ENCODE measurements at regions not wholly inside any gene's neighbourhood (a gene's known extent, or its start where the extent isn't known, plus 50 kb on each side); places are given as distances from the start of the nearest gene placed in this dataset.

- Histone ChIP-seq H3K4me3 (ENCODE audit: low read depth in 2 of 2, low read length in 2 of 2) (no peak overlapping the region), H3K27ac (ENCODE audit: low read length) (no peak overlapping the region), H3K36me3 (ENCODE audit: control insufficient read depth, insufficient read depth, low read length) (no peaks in the 10 kb centered on the region), H3K27me3 (ENCODE audit: control insufficient read depth, insufficient read depth, low read length) (no peaks in the 10 kb centered on the region; the same call in 1 of the 2 replicates), H3K9me3 (ENCODE audit: control insufficient read depth, insufficient read depth, low read depth, low read length) (no peaks in the 10 kb centered on the region), H3K4me1 (ENCODE audit: control insufficient read depth, insufficient read depth, low read length) (no peaks in the 10 kb centered on the region)
- ATAC-seq (no peak), DNase-seq (ENCODE audit: low read depth, low spot score) (no peak)
- intact Hi-C loops (cut with micrococcal nuclease; ENCODE audit: unreplicated experiment), result no loop called here
- in situ Hi-C loops (cut with HindIII; ENCODE audit: low pct_unique_long_range_greater_than_20kb, low sequenced_read_pairs), result no loop called here
- TF ChIP-seq TCF7L2 (IDR thresholded peaks at IDR 0.05; ENCODE audit: low read depth, low read length), result no peak
- TF ChIP-seq CTCF (IDR thresholded peaks at IDR 0.05), result no peak
- TF ChIP-seq POLR2AphosphoS5 (IDR thresholded peaks at IDR 0.05; ENCODE audit: low read depth, low read length), result no peak
- TF ChIP-seq REST (IDR thresholded peaks at IDR 0.05; ENCODE audit: insufficient read depth in 1 of 2, low read depth in 2 of 2, low read length in 1 of 2), result no peak
- no peak for TF ChIP-seq SIN3A (IDR thresholded peaks at IDR 0.05; ENCODE audit: borderline replicate concordance, insufficient read depth, low read depth, low read length)
- CTCF ChIA-PET, result no interaction called here
- POLR2A ChIA-PET, result no interaction called here
- no TSS peak for BruUV-seq (replicated peaks)
Observed at GRCh38 chr14:22158560-22158959, 430.5 kb downstream of the DAD1 start.

GRCh38 chr14:22155571-22155970 is 433.5 kb downstream of the DAD1 start:
- no TSS peak for BruUV-seq (replicated peaks)
- intact Hi-C loops (cut with micrococcal nuclease; ENCODE audit: unreplicated experiment), result no loop called here
- DNase-seq (ENCODE audit: low read depth, low spot score) (no peak), ATAC-seq (no peak)
- Histone ChIP-seq H3K9me3 (ENCODE audit: control insufficient read depth, insufficient read depth, low read depth, low read length) (no peaks in the 10 kb centered on the region), H3K4me1 (ENCODE audit: control insufficient read depth, insufficient read depth, low read length) (no peaks in the 10 kb centered on the region), H3K27me3 (ENCODE audit: control insufficient read depth, insufficient read depth, low read length) (no peaks in the 10 kb centered on the region), H3K4me3 (ENCODE audit: low read depth in 2 of 2, low read length in 2 of 2) (no peak overlapping the region), H3K27ac (ENCODE audit: low read length) (no peak overlapping the region), H3K36me3 (ENCODE audit: control insufficient read depth, insufficient read depth, low read length) (no peaks in the 10 kb centered on the region)
- TF ChIP-seq REST (IDR thresholded peaks at IDR 0.05; ENCODE audit: insufficient read depth in 1 of 2, low read depth in 2 of 2, low read length in 1 of 2) (no peak), POLR2AphosphoS5 (IDR thresholded peaks at IDR 0.05; ENCODE audit: low read depth, low read length) (no peak), SIN3A (IDR thresholded peaks at IDR 0.05; ENCODE audit: borderline replicate concordance, insufficient read depth, low read depth, low read length) (no peak), CTCF (IDR thresholded peaks at IDR 0.05) (no peak), TCF7L2 (IDR thresholded peaks at IDR 0.05; ENCODE audit: low read depth, low read length) (no peak)
- ChIA-PET POLR2A (no interaction called here), CTCF (no interaction called here)
- in situ Hi-C loops (cut with HindIII; ENCODE audit: low pct_unique_long_range_greater_than_20kb, low sequenced_read_pairs), result no loop called here
